T-helper 17 cell (primary cell): ENCODE measurements at regions not wholly inside any gene's neighbourhood (a gene's known extent, or its start where the extent isn't known, plus 50 kb on each side); places are given as distances from the start of the nearest gene placed in this dataset.
"Not testable (repeated sequence)": the region's sequence is repeated elsewhere in the genome, so short reads cannot be mapped to it uniquely, and the experiment has no call there.

Source experiments
- ATAC-seq: fragments of 150-1000 bp; cut with Tn5 transposase; 2 replicates; pipeline ENCODE4 v1.10.0; 2021; ENCODE audit warnings: mild to moderate bottlenecking, moderate library complexity
- DNase-seq, 3 donors: peaks; one replicate each; pipeline versions ENCODE4 v3.0.0 to v3.0.0-alpha.2; 2020 to 2021
- H3K9me3 ChIP-seq: one replicate; pipeline ENCODE4 v1.7.0; 2013; ENCODE audit warnings: low read length, mild to moderate bottlenecking; ENCODE audit not compliant: control insufficient read depth, poor library complexity, severe bottlenecking
- H3K27ac Mint-ChIP-seq: one replicate; pipeline ENCODE4 v1.8.0; 2022; ENCODE audit warnings: mild to moderate bottlenecking, moderate library complexity, mixed read lengths
- H3K27me3 Mint-ChIP-seq: one replicate; pipeline ENCODE4 v1.8.0; 2022; ENCODE audit warnings: mixed read lengths
- H3K36me3 Mint-ChIP-seq: one replicate; pipeline ENCODE4 v1.8.0; 2022; ENCODE audit warnings: low read depth, mixed read lengths
- H3K4me1 Mint-ChIP-seq: one replicate; pipeline ENCODE4 v1.8.0; 2022; ENCODE audit warnings: mild to moderate bottlenecking, mixed read lengths
- H3K4me3 Mint-ChIP-seq: one replicate; pipeline ENCODE4 v1.8.0; 2022; ENCODE audit warnings: mild to moderate bottlenecking, moderate library complexity, mixed read lengths

DNA sequence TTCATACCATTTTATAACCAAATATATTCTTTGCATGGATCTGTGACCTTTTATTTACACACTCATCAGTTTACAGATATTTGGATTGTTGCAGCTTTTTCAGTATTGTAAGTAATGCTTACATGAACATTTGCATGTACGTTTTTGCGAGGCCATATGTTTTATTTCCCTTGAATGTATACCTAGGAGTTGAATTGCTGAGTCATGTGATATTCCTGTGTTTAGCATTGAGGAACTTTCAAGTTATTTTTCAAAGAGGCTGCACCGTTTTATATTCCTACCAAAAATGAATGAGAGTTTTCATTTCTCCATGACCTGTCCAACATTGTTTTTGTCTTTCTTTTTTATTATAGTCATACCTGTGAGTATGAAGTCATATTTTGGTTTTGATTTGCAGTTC is 392.1 kb downstream of the CNTNAP4 start:
- no peak overlapping the region for H3K27ac Mint-ChIP-seq
- no peak for DNase-seq
- no peaks in the 10 kb centered on the region for H3K4me1 Mint-ChIP-seq
- H3K27me3 Mint-ChIP-seq, result no peaks in the 10 kb centered on the region
- no peak for ATAC-seq
- no peak overlapping the region for H3K4me3 Mint-ChIP-seq
- no peaks in the 10 kb centered on the region for H3K9me3 ChIP-seq
- no peaks in the 10 kb centered on the region for H3K36me3 Mint-ChIP-seq

GRCh38 chr16:76670125-76670857 is 393.1 kb downstream of the CNTNAP4 start:
- Mint-ChIP-seq H3K27me3 (no peaks in the 10 kb centered on the region), H3K4me1 (no peaks in the 10 kb centered on the region), H3K27ac (no peak overlapping the region), H3K36me3 (no peaks in the 10 kb centered on the region), H3K4me3 (no peak overlapping the region)
- DNase-seq (no peak), ATAC-seq (no peak)
- no peaks in the 10 kb centered on the region for H3K9me3 ChIP-seq

- DNase-seq (no peak), ATAC-seq (no peak)
- no peaks in the 10 kb centered on the region for H3K9me3 ChIP-seq
- no peak overlapping the region for H3K4me3 Mint-ChIP-seq
- H3K27me3 Mint-ChIP-seq, result no peaks in the 10 kb centered on the region
- H3K4me1 Mint-ChIP-seq, result no peaks in the 10 kb centered on the region
- no peak overlapping the region for H3K27ac Mint-ChIP-seq
- H3K36me3 Mint-ChIP-seq, result no peaks in the 10 kb centered on the region
These were observed 399.2 kb downstream of the CNTNAP4 start for GRCh38 chr16:76676356-76676755.

DNA sequence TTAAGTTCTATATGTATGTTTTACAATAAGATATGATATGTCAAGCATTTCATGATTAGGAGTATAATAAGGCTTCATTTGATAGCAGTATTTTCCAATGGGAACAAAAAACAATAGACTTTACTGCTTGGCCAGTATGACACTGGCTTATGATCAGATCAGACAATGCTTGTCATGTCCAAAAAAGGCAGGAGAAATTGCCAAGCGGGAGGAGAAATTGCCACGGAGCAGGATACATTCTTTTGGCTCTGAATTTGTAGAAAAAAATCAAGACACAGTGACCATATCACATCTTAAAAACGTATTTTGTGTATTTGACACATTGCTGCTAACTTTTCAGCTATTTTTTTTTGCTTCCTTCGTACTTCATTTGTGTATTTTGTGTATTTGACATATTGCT is 404.1 kb downstream of the CNTNAP4 start:
- H3K27ac Mint-ChIP-seq, result no peak overlapping the region
- no peak for DNase-seq
- H3K27me3 Mint-ChIP-seq, result no peaks in the 10 kb centered on the region
- ATAC-seq, result no peak
- no peaks in the 10 kb centered on the region for H3K36me3 Mint-ChIP-seq
- no peaks in the 10 kb centered on the region for H3K9me3 ChIP-seq
- H3K4me3 Mint-ChIP-seq, result no peak overlapping the region
- H3K4me1 Mint-ChIP-seq, result no peaks in the 10 kb centered on the region

- no peak for DNase-seq
- Mint-ChIP-seq H3K36me3 (no peaks in the 10 kb centered on the region), H3K27ac (no peak overlapping the region), H3K4me3 (no peak overlapping the region), H3K4me1 (no peaks in the 10 kb centered on the region), H3K27me3 (no peaks in the 10 kb centered on the region)
- ATAC-seq, result no peak
- H3K9me3 ChIP-seq, result no peaks in the 10 kb centered on the region
These were observed 405.9 kb downstream of the CNTNAP4 start for GRCh38 chr16:76683051-76683450.

GRCh38 chr16:76696876-76697275 is 419.7 kb downstream of the CNTNAP4 start:
- Mint-ChIP-seq H3K27me3 (no peaks in the 10 kb centered on the region), H3K4me3 (no peak overlapping the region)

GRCh38 chr16:76705892-76706291 is 428.7 kb downstream of the CNTNAP4 start:
- no peaks in the 10 kb centered on the region for H3K9me3 ChIP-seq
- no peaks in the 10 kb centered on the region for H3K36me3 Mint-ChIP-seq
- DNase-seq, result no peak
- H3K27ac Mint-ChIP-seq, result no peak overlapping the region
- H3K4me1 Mint-ChIP-seq, result no peaks in the 10 kb centered on the region
- H3K27me3 Mint-ChIP-seq, result no peaks in the 10 kb centered on the region
- H3K4me3 Mint-ChIP-seq, result no peak overlapping the region
- no peak for ATAC-seq

More at GRCh38 chr16:76696876-76697275, 419.7 kb downstream of the CNTNAP4 start:
- Mint-ChIP-seq H3K4me1 (no peaks in the 10 kb centered on the region), H3K27ac (no peak overlapping the region), H3K36me3 (no peaks in the 10 kb centered on the region)
- H3K9me3 ChIP-seq, result no peaks in the 10 kb centered on the region
- DNase-seq, result no peak
- ATAC-seq, result no peak

- ATAC-seq (no peak), DNase-seq (no peak)
- Mint-ChIP-seq H3K27ac (no peak overlapping the region), H3K27me3 (no peaks in the 10 kb centered on the region), H3K4me1 (no peaks in the 10 kb centered on the region), H3K36me3 (no peaks in the 10 kb centered on the region), H3K4me3 (no peak overlapping the region)
- no peaks in the 10 kb centered on the region for H3K9me3 ChIP-seq
These were observed 436.0 kb downstream of the CNTNAP4 start for GRCh38 chr16:76713191-76713590.

DNA sequence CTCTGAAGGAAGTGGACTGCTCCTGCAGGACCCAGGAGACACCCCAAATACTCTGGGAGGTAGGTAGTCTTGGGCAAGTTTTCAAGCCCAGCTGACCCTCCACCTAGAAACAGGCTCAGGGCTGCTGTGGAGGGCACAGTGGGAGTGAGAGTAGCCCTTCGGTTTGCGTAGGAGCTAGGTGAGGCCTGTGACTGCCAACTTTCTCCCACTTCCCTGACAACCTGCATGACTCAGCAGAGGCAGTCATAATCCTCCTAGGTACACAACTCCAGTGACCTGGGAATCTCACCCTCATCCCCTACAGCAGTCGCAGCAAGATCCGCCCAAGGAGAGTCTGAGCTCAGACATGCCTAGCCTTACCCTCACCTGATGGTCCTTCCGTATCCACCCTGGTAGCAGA is 439.1 kb downstream of the CNTNAP4 start:
- not testable (repeated sequence) for DNase-seq, H3K4me1 Mint-ChIP-seq, H3K27me3 Mint-ChIP-seq, H3K27ac Mint-ChIP-seq, H3K36me3 Mint-ChIP-seq, H3K4me3 Mint-ChIP-seq, H3K9me3 ChIP-seq, ATAC-seq

GRCh38 chr16:76724181-76724580 is 447.0 kb downstream of the CNTNAP4 start:
- no peaks in the 10 kb centered on the region for H3K27me3 Mint-ChIP-seq
- H3K27ac Mint-ChIP-seq, result no peak overlapping the region
- H3K4me3 Mint-ChIP-seq, result no peak overlapping the region
- no peaks in the 10 kb centered on the region for H3K36me3 Mint-ChIP-seq
- H3K4me1 Mint-ChIP-seq, result no peaks in the 10 kb centered on the region
- DNase-seq, result no peak
- ATAC-seq, result no peak
- H3K9me3 ChIP-seq, result no peaks in the 10 kb centered on the region

DNA sequence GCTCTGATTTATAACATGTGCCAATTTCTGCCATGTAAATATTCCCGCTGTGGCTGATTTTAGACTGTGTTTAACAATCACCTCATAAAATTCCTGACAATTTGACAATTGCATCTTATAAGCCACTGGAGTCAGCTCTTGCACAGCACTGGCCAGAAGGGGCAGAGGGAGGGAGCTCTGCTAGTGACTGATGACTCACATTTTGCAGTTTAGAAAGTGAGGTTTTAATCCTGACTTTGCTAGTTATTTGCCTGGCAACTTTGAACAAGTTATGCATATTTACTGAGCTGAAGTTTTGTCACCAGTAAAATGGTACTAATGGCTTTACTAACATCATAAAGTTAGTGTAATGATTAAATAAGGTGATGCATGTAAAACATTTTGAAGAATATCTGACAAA is 452.3 kb downstream of the CNTNAP4 start:
- Mint-ChIP-seq H3K4me3 (no peak overlapping the region), H3K27me3 (no peaks in the 10 kb centered on the region), H3K36me3 (no peaks in the 10 kb centered on the region), H3K27ac (no peak overlapping the region), H3K4me1 (no peaks in the 10 kb centered on the region)
- DNase-seq (no peak), ATAC-seq (no peak)
- H3K9me3 ChIP-seq, result no peaks in the 10 kb centered on the region

GRCh38 chr16:76732894-76733293 is 455.7 kb downstream of the CNTNAP4 start:
- DNase-seq (no peak), ATAC-seq (no peak)
- H3K27me3 Mint-ChIP-seq, result no peaks in the 10 kb centered on the region
- H3K9me3 ChIP-seq, result no peaks in the 10 kb centered on the region
- H3K36me3 Mint-ChIP-seq, result no peaks in the 10 kb centered on the region
- no peaks in the 10 kb centered on the region for H3K4me1 Mint-ChIP-seq
- H3K4me3 Mint-ChIP-seq, result no peak overlapping the region
- H3K27ac Mint-ChIP-seq, result no peak overlapping the region

GRCh38 chr16:76741623-76742022 is 449.4 kb upstream of the MON1B start:
- H3K27ac Mint-ChIP-seq, result no peak overlapping the region
- H3K4me3 Mint-ChIP-seq, result no peak overlapping the region
- no peaks in the 10 kb centered on the region for H3K27me3 Mint-ChIP-seq
- no peak for DNase-seq
- no peaks in the 10 kb centered on the region for H3K4me1 Mint-ChIP-seq
- H3K36me3 Mint-ChIP-seq, result no peaks in the 10 kb centered on the region
- no peak for ATAC-seq
- no peaks in the 10 kb centered on the region for H3K9me3 ChIP-seq
